B cell (primary cell): ENCODE measurements at regions not wholly inside any gene's neighbourhood (a gene's known extent, or its start where the extent isn't known, plus 50 kb on each side); places are given as distances from the start of the nearest gene placed in this dataset.

ENCODE experiments used
- ATAC-seq: fragments of 200-7000 bp; cut with Tn5 transposase; one replicate; pipeline ENCODE4 v1.10.0; 2021; ENCODE audit warnings: low read depth, mild to moderate bottlenecking, moderate number of reproducible peaks, moderate library complexity
- CTCF ChIA-PET: fragments of 350-600 bp; sonication (Branson Sonifier 250); formaldehyde crosslinking; loops from one replicate; lab custom pipeline; 2021; ENCODE audit warnings: antibody characterized with exemption, inconsistent platforms; lab: Charles Lee
- POLR2A ChIA-PET: fragments of 350-600 bp; sonication (Branson Sonifier 250); formaldehyde crosslinking; loops from one replicate; lab custom pipeline; 2021; ENCODE audit warnings: antibody characterized with exemption; lab: Charles Lee
- DNase-seq: peaks from one replicate; pipeline ENCODE4 v3.0.0; 2013
- H2AFZ ChIP-seq: 2 replicates; pipeline ENCODE4 v1.6.1; 2012; ENCODE audit warnings: mild to moderate bottlenecking, low read depth, low read length; ENCODE audit not compliant: insufficient read depth, poor library complexity, severe bottlenecking
- H3K27ac ChIP-seq, 2 donors: 1 replicate in 1 of 2; 2 replicates in 1 of 2; pipeline ENCODE4 v1.5.1; 2012 to 2013; ENCODE audit warnings: low read length in 2 of 2, mild to moderate bottlenecking in 2 of 2, moderate library complexity in 1 of 2
- H3K27me3 ChIP-seq, 4 experiments: fragments of 200-600 bp in 1 of 4; sonication (generic) in 1 of 4; replicated peaks in 1 of 4; 1 replicate in 2 of 4; 2 replicates in 2 of 4; pipeline versions ENCODE4 v1.6.1 to v1.7.0; 2013 to 2016; ENCODE audit warnings: low read length in 3 of 4, mild to moderate bottlenecking in 2 of 4, mixed read lengths in 1 of 4, moderate library complexity in 1 of 4; ENCODE audit not compliant: insufficient read depth in 4 of 4, control insufficient read depth in 3 of 4; ENCODE audit errors: control extremely low read depth in 1 of 4
- H3K36me3 ChIP-seq, 2 experiments: replicated peaks in 1 of 2; 1 replicate in 1 of 2; 2 replicates in 1 of 2; pipeline versions ENCODE4 v1.6.1 to v1.7.1; 2013; ENCODE audit warnings: low read length in 1 of 2; ENCODE audit not compliant: insufficient read depth in 2 of 2, control insufficient read depth in 1 of 2; ENCODE audit errors: control extremely low read depth in 1 of 2, extremely low read depth in 1 of 2
- H3K4me1 ChIP-seq, 2 donors: fragments of 200-600 bp in 1 of 2; sonication (generic) in 1 of 2; 1 replicate in 1 of 2; 2 replicates in 1 of 2; pipeline versions ENCODE4 v1.5.1 to v1.6.1; 2013 to 2017; ENCODE audit warnings: low read length in 2 of 2; ENCODE audit not compliant: control insufficient read depth in 2 of 2, insufficient read depth in 2 of 2
- H3K4me2 ChIP-seq: replicated peaks from 2 replicates; pipeline ENCODE3; 2012; ENCODE audit warnings: mild to moderate bottlenecking, low read depth, low read length; ENCODE audit not compliant: poor library complexity, severe bottlenecking
- H3K4me3 ChIP-seq, 5 experiments: fragments of 200-600 bp in 1 of 5; sonication (generic) in 1 of 5; 1 replicate in 3 of 5; 2 replicates in 2 of 5; pipeline versions ENCODE4 v1.5.1 to v1.7.0; 2011 to 2016; ENCODE audit warnings: low read length in 4 of 5, mild to moderate bottlenecking in 4 of 5, low read depth in 2 of 5, control low read depth in 1 of 5, moderate library complexity in 1 of 5; ENCODE audit not compliant: insufficient read depth in 1 of 5; ENCODE audit errors: control extremely low read depth in 1 of 5, extremely low read depth in 1 of 5
- H3K79me2 ChIP-seq: fragments of 200-600 bp; sonication (generic); one replicate; pipeline ENCODE4 v1.6.0; 2016; ENCODE audit warnings: low read length; ENCODE audit not compliant: control insufficient read depth, insufficient read depth
- H3K9ac ChIP-seq: fragments of 200-600 bp; sonication (generic); 2 replicates; pipeline ENCODE4 v1.6.1; 2017; ENCODE audit warnings: mild to moderate bottlenecking, low read length, moderate library complexity
- H3K9me3 ChIP-seq, 3 donors: one replicate each; pipeline versions ENCODE4 v1.6.1 to v1.7.1; 2013; ENCODE audit warnings: low read length in 2 of 3; ENCODE audit not compliant: control insufficient read depth in 2 of 3, insufficient read depth in 1 of 3; ENCODE audit errors: control extremely low read depth in 1 of 3
- H4K20me1 ChIP-seq: 2 replicates; pipeline ENCODE4 v1.6.0; 2012; ENCODE audit warnings: mild to moderate bottlenecking, low read length; ENCODE audit not compliant: insufficient read depth, control insufficient read depth, poor library complexity, severe bottlenecking
- H3K27ac Mint-ChIP-seq: one replicate; pipeline ENCODE4 v1.8.0; 2021; ENCODE audit warnings: mixed read lengths
- H3K27me3 Mint-ChIP-seq: one replicate; pipeline ENCODE4 v1.8.0; 2021; ENCODE audit warnings: mixed read lengths
- H3K4me1 Mint-ChIP-seq: one replicate; pipeline ENCODE4 v1.8.0; 2021; ENCODE audit warnings: mixed read lengths
- H3K4me3 Mint-ChIP-seq: one replicate; pipeline ENCODE4 v1.8.0; 2021; ENCODE audit warnings: mixed read lengths
- H3K9me3 Mint-ChIP-seq: one replicate; pipeline ENCODE4 v1.8.0; 2022; ENCODE audit warnings: mixed read lengths; ENCODE audit not compliant: insufficient read depth
- EZH2 ChIP-seq: IDR thresholded peaks from 2 replicates; pipeline ENCODE4 v1.6.1; 2012; ENCODE audit warnings: borderline replicate concordance, low read depth, mild to moderate bottlenecking, moderate library complexity, low read length; ENCODE audit not compliant: insufficient read depth, poor library complexity, severe bottlenecking
- WGBS: methylation state at CpG from one replicate; pipeline ENCODE4 v1.1.5; 2013; ENCODE audit warnings: missing lambda C conversion rate; ENCODE audit not compliant: insufficient coverage; 5-methylcytosine and 5-hydroxymethylcytosine counted together
- intact Hi-C: fragments of 100-400 bp; cut with micrococcal nuclease; formaldehyde crosslinking; loops from one replicate; pipeline ENCODE4 v1.10.0; 2022
- TF ChIP-seq, protein P1 (sequence below): fragments of 200-600 bp; IDR thresholded peaks from one replicate; pipeline ENCODE4 v1.8.0; 2022; ENCODE audit warnings: antibody characterized with exemption, mild to moderate bottlenecking

DNA sequence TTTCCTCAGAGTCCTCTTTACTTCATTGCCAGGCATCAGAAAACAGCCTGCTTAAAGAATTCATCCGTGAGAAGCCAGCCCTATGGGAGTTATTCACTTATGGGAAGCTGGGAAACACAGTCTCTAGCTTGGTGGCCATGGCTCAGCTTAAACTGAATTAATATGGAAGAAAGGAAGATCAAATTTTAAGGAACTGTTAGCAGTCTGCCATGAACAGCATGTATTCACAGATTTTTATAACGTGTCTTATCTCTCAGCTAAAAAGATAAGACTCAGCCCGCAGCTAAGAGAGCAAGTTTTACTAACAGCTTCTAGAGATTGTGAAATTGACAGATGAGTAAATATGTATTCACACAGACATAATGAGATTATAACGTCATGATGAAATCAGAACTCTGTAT, 253.7 kb upstream of the RXFP2 start:
- H4K20me1 ChIP-seq, result no peaks in the 10 kb centered on the region
- Mint-ChIP-seq H3K4me1 (no peaks in the 10 kb centered on the region), H3K27ac (no peak overlapping the region), H3K9me3 (no peaks in the 10 kb centered on the region), H3K27me3 (no peaks in the 10 kb centered on the region), H3K4me3 (no peak overlapping the region)
- no peak overlapping the region for H3K27ac ChIP-seq
- no peaks in the 10 kb centered on the region for H3K36me3 ChIP-seq
- no peak for TF ChIP-seq EZH2
- TF ChIP-seq, protein P1, sequence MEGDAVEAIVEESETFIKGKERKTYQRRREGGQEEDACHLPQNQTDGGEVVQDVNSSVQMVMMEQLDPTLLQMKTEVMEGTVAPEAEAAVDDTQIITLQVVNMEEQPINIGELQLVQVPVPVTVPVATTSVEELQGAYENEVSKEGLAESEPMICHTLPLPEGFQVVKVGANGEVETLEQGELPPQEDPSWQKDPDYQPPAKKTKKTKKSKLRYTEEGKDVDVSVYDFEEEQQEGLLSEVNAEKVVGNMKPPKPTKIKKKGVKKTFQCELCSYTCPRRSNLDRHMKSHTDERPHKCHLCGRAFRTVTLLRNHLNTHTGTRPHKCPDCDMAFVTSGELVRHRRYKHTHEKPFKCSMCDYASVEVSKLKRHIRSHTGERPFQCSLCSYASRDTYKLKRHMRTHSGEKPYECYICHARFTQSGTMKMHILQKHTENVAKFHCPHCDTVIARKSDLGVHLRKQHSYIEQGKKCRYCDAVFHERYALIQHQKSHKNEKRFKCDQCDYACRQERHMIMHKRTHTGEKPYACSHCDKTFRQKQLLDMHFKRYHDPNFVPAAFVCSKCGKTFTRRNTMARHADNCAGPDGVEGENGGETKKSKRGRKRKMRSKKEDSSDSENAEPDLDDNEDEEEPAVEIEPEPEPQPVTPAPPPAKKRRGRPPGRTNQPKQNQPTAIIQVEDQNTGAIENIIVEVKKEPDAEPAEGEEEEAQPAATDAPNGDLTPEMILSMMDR, result no peak
- no peak overlapping the region for H3K4me3 ChIP-seq
- no peaks in the 10 kb centered on the region for H3K9me3 ChIP-seq
- no peak overlapping the region for H3K4me2 ChIP-seq
- no peaks in the 10 kb centered on the region for H3K27me3 ChIP-seq
- ChIA-PET CTCF (no interaction called here), POLR2A (no interaction called here)
- WGBS, result no CpG with 5 or more reads among the region's 4 CpGs
- H3K9ac ChIP-seq, result no peak overlapping the region
- no peak overlapping the region for H2AFZ ChIP-seq
- DNase-seq (no peak), ATAC-seq (no peak)
- no peaks in the 10 kb centered on the region for H3K79me2 ChIP-seq
- no peaks in the 10 kb centered on the region for H3K4me1 ChIP-seq
- intact Hi-C loops, result no loop called here

DNA sequence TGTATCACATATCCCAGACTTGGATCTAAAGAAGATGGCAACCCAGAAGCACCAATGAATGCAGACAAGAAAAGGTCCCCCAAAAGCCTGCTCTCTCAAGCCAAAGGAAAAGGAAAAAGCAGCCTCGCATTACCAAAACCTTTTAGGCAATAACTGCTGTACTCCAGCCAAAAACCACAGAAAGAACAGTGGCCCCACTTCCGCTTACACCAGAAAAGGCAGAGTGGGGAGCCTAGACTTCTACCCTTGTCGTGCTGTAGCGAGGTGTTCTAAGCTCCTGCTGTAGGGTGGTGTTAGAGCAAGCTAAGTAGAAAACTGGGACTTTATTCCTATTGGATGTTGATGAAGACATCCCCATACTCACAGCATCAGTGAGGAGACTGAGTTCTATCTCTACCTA, 244.0 kb upstream of the RXFP2 start:
- no peaks in the 10 kb centered on the region for H3K79me2 ChIP-seq
- no peaks in the 10 kb centered on the region for H3K4me1 ChIP-seq
- TF ChIP-seq, protein P1, result no peak
- TF ChIP-seq EZH2, result no peak
- ATAC-seq, result no peak
- POLR2A ChIA-PET, result no interaction called here
- H4K20me1 ChIP-seq, result no peaks in the 10 kb centered on the region
- no peak overlapping the region for H3K4me3 Mint-ChIP-seq
- H3K27ac Mint-ChIP-seq, result no peak overlapping the region
- peaks cover 16% of the 10 kb centered on the region for H3K9me3 Mint-ChIP-seq
- DNase-seq, result no peak
- H3K27me3 Mint-ChIP-seq, result peaks cover 10% of the 10 kb centered on the region
- no peak overlapping the region for H2AFZ ChIP-seq
- no peak overlapping the region for H3K27ac ChIP-seq
- no CpG with 5 or more reads among the region's 4 CpGs for WGBS
- H3K36me3 ChIP-seq, result no peaks in the 10 kb centered on the region
- H3K4me1 Mint-ChIP-seq, result no peaks in the 10 kb centered on the region
- peaks cover 0 to 6% (median 0%) of the 10 kb centered on the region in 3 donors for H3K9me3 ChIP-seq
- H3K4me2 ChIP-seq, result no peak overlapping the region
- no peaks in the 10 kb centered on the region for H3K27me3 ChIP-seq
- intact Hi-C loops, result no loop called here
- no peak overlapping the region for H3K9ac ChIP-seq
- no peak overlapping the region for H3K4me3 ChIP-seq
- CTCF ChIA-PET, result no interaction called here
